Superior temporal gyrus (tissue), 1 donor: ENCODE measurements at regions not wholly inside any gene's neighbourhood (a gene's known extent, or its start where the extent isn't known, plus 50 kb on each side); places are given as distances from the start of the nearest gene placed in this dataset.
"Not testable (repeated sequence)": the region's sequence is repeated elsewhere in the genome, so short reads cannot be mapped to it uniquely, and the experiment has no call there.

Experiments used
- DNase-seq: peaks from one replicate; pipeline ENCODE4 v3.0.0-alpha.2; 2016; ENCODE audit errors: extremely low spot score

DNA sequence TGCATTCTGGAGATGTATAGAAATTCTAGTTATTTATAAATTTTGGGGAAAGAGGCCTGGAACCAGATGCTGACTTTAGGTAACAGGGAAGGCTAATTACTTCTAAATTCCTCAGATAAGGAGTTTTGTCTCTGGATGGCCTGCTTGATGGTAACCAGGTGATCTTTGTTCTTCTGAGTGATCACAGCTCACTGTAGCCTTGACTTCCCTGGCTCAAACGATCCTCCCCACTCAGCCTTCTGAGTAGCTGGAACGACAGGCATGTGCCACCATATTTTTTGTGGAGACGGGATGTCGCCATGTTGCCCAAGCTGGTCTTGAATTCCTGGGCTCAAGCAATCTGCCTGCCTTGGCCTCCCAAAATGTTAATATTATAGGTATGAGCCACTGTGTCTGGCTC, 54.4 kb upstream of the MSH6 start:
- no peak for DNase-seq

DNA sequence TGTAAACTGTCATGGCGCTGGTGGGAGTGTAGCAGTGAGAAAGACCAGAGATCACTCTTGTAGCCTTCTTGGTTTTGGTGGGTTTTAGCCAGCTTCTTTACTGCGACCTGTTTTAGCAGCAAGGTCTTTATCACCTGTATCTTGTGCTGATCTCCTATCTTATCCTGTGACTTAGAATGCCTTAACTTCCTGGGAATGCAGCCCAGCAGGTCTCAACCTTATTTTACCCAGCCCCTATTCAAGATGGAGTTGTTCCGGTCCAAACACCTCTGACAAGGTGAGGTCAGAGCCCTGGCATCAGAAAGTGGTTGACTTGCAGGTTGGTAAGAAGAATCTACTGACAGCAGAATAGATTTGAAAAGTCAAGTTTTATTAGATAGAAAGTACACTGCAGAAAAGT, 55.0 kb upstream of the MSH6 start:
- no peak for DNase-seq

DNA sequence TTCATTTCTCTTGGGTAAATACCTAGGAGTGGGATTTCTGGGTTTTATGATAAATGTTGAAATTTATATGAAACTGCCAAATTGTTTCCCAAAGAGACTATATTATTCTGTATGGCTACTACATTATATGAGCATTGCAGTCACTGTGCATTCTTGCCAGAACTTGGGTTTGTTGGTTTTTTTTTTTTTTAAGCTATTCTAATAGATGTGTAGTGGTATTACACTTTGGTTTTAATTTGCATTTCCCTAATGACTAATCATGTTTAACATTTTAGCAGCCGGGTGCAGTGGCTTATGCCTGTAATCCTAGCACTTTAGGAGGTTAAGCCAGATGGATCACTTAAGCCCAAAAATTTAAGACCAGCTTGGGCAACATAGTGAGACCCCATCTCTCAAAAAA, 56.0 kb upstream of the MSH6 start:
- DNase-seq = not testable (repeated sequence)

GRCh38 chr2:47725808-47726207, 57.1 kb upstream of the MSH6 start:
- no peak for DNase-seq

- DNase-seq = no peak
Measured at GRCh38 chr2:47724221-47724981, 58.5 kb upstream of the MSH6 start.

- DNase-seq = no peak
Measured at GRCh38 chr2:47721296-47721695, 61.6 kb upstream of the MSH6 start.

DNA sequence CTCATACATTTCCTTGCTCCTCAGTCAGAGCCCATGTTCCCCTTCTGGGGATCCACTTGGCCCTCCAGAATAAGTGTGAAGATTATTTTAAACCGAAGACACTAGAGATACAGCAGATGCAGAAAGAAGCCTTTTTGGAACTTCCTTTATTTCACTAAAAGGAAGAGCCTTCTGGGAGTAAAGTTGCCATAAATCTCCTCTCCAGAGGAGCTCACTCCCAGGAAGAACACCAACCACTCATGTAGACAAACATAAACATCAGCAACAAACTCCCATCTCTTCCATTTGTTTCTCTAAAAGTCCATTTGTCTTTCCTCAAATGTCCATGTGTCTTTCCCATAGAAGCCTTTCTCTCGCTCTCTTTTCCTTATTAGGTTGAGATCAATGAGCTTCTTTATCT, 62.4 kb upstream of the MSH6 start:
- no peak for DNase-seq

DNA sequence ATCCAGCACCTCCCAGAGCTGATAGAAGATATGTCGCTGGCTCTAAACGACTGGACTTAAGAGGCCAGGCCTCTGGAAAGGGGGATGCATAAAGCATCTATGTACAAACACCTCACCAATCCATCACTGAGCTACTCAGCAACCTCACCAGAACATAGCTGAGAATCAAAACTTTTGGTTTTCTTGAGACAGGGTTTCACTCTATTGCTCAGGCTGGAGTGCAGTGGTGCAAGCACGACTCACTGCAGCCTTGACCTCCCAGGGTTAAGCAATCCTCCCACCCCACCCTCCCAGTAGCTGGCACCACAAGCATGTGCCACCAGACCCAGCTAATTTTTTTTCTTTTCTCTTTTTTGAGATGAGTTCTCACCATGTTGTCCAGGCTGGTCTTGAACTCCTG, 62.9 kb upstream of the MSH6 start:
- no peak for DNase-seq

DNA sequence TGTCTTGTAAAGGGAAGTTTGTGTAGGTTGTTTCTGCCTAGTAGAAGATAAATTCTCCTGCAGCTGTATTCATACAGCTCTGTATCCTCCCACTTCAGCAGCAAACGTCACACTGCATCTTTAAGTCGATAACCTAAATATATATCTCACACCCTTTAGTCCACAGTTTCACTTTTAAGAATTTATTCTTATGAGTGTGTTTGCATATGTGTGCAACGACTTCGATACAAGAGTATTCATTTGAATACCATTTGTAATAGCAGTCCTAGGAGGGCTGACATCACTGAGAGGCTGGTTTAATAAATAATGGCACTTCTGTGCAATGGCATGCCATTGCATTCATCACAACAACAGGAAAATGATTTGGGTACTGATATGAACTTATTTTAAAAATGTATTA, 63.8 kb upstream of the MSH6 start:
- peak; percentile 32 for DNase-seq

- not testable (repeated sequence) for DNase-seq
Measured at GRCh38 chr2:47716307-47716706, 66.6 kb upstream of the MSH6 start.

DNA sequence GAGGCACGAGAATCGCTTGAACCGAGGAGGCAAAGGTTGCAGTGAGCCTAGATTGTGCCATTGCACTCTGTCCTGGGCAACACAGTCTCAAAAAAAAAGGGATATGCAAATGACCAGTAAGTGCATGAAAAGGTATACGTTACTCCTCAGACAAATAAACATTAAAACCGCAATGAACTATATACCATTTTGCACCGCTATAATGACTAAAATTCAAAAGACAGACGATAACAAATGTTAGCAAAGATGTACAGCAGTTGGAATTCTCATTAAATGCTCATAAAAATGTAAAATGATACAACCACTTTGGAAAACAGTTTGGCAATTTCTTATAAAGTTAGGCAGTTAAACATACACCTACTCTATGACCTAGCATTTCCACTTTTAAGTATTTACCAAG, 67.4 kb upstream of the MSH6 start:
- DNase-seq = no peak

GRCh38 chr2:47708801-47709499, 74.0 kb upstream of the MSH6 start:
- DNase-seq = no peak

GRCh38 chr2:47704287-47704686, 78.7 kb upstream of the MSH6 start:
- DNase-seq = no peak

- DNase-seq = no peak
Measured at GRCh38 chr2:47699533-47700215, 83.3 kb upstream of the MSH6 start.

GRCh38 chr2:47698436-47698972, 84.4 kb upstream of the MSH6 start:
- DNase-seq = not testable (repeated sequence)

GRCh38 chr2:47697681-47698435, 85.1 kb upstream of the MSH6 start:
- DNase-seq = not testable (repeated sequence)

GRCh38 chr2:47697000-47697601, 85.8 kb upstream of the MSH6 start:
- no peak for DNase-seq

- DNase-seq = no peak
Measured at GRCh38 chr2:47696478-47696831, 86.5 kb upstream of the MSH6 start.

DNA sequence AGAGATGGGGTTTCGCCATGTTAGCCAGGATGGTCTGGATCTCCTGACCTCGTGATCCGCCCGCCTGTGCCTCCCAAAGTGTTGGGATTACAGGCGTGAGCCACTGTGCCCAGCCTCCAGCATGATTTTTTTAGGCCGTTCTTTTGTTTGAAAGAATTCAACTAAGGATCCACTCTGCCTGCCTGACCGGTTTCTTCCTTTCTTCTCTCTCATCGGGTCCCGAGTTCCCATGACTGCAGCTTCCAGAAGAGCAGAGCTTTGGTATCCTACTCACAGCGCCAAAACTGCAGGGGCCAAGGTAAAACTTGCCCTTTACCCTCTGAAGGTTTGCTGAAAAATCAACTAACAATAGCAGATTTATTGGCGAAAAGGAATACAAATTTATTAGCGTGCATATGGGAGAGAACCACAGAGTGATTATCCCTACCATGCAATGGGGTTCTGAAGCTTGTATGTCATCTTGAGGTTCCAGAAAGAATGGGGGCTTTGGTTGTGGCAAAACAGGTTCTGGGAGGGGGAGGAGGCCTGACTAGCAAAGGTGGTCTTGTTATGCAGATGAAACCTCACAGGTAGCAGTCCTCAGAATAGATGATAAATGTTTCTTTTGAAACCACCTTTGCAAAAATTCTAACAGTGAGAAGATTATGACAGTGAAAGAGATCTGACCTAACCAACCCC, 87.0 kb upstream of the MSH6 start:
- no peak for DNase-seq

DNA sequence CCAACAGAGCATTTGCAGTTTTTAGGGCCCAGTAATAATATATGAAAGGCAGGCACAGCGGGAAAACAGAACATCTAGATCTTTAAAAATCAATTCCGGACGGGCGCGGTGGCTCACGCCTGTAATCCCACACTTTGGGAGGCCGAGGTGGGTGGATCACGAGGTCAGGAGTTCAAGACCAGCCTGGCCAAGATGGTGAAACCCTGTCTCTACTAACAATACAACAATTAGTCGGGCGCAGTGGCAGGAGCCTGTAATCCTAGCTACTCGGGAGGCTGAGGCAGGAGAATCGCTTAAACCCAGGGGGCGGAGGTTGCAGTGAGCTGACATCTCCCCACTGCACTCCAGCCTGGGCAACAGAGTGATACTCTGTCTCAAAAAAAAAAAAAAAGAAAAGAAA, 88.5 kb upstream of the MSH6 start:
- not testable (repeated sequence) for DNase-seq
